ENCODE measurements at regions not wholly inside any gene's neighbourhood (a gene's known extent, or its start where the extent isn't known, plus 50 kb on each side); places are given as distances from the start of the nearest gene placed in this dataset.

- Histone ChIP-seq H3K27ac (replicated peaks) (no peak overlapping the region), H3K4me3 (replicated peaks; ENCODE audit: insufficient read depth, low read length) (no peak overlapping the region), H3K27me3 (ENCODE audit: insufficient read depth, poor library complexity, severe bottlenecking) (no peaks in the 10 kb centered on the region)
- TF ChIP-seq SPI1 (IDR thresholded peaks at IDR 0.05; ENCODE audit: borderline replicate concordance, low read depth): no peak
- TF ChIP-seq REST (IDR thresholded peaks at IDR 0.05; ENCODE audit: insufficient replicate concordance, low read depth): no peak
- no peak for TF ChIP-seq CTCF (IDR thresholded peaks at IDR 0.05; ENCODE audit: insufficient read depth, low read length)
- no peak for TF ChIP-seq GABPA (IDR thresholded peaks at IDR 0.05; ENCODE audit: low read depth)
- TF ChIP-seq POLR2AphosphoS5 (IDR thresholded peaks at IDR 0.05; ENCODE audit: low read depth): no peak
- no peak for DNase-seq (ENCODE audit: low read depth in 1 of 2, low spot score in 1 of 2)
Observed at GRCh38 chr2:239695106-239695727, 294.4 kb upstream of the HDAC4 start.

- H3K4me3 ChIP-seq (replicated peaks; ENCODE audit: insufficient read depth, low read length): no peak overlapping the region
- DNase-seq (ENCODE audit: low read depth in 1 of 2, low spot score in 1 of 2): no peak
- no peaks in the 10 kb centered on the region for H3K27me3 ChIP-seq (ENCODE audit: insufficient read depth, poor library complexity, severe bottlenecking)
- no peak for TF ChIP-seq POLR2AphosphoS5 (IDR thresholded peaks at IDR 0.05; ENCODE audit: low read depth)
- TF ChIP-seq SPI1 (IDR thresholded peaks at IDR 0.05; ENCODE audit: borderline replicate concordance, low read depth): no peak
- TF ChIP-seq GABPA (IDR thresholded peaks at IDR 0.05; ENCODE audit: low read depth): no peak
- TF ChIP-seq REST (IDR thresholded peaks at IDR 0.05; ENCODE audit: insufficient replicate concordance, low read depth): no peak
- TF ChIP-seq CTCF (IDR thresholded peaks at IDR 0.05; ENCODE audit: insufficient read depth, low read length): no peak
- no peak overlapping the region for H3K27ac ChIP-seq (replicated peaks)
Observed at GRCh38 chr2:239694487-239694886, 293.7 kb upstream of the HDAC4 start.

- H3K27ac ChIP-seq (replicated peaks): no peak overlapping the region
- H3K27me3 ChIP-seq (ENCODE audit: insufficient read depth, poor library complexity, severe bottlenecking): no peaks in the 10 kb centered on the region
- TF ChIP-seq CTCF (IDR thresholded peaks at IDR 0.05; ENCODE audit: insufficient read depth, low read length) (no peak), POLR2AphosphoS5 (IDR thresholded peaks at IDR 0.05; ENCODE audit: low read depth) (no peak), REST (IDR thresholded peaks at IDR 0.05; ENCODE audit: insufficient replicate concordance, low read depth) (no peak), SPI1 (IDR thresholded peaks at IDR 0.05; ENCODE audit: borderline replicate concordance, low read depth) (no peak), GABPA (IDR thresholded peaks at IDR 0.05; ENCODE audit: low read depth) (no peak)
- no peak overlapping the region for H3K4me3 ChIP-seq (replicated peaks; ENCODE audit: insufficient read depth, low read length)
- no peak for DNase-seq (ENCODE audit: low read depth in 1 of 2, low spot score in 1 of 2)
Observed at GRCh38 chr2:239693761-239694415, 293.1 kb upstream of the HDAC4 start.
